Right atrium auricular region (tissue), 2 donors: ENCODE measurements at regions not wholly inside any gene's neighbourhood (a gene's known extent, or its start where the extent isn't known, plus 50 kb on each side); places are given as distances from the start of the nearest gene placed in this dataset.
A peak's percentile ranks its signal among the peaks of the same experiment; 100 is the strongest.

Experiments used
- DNase-seq: peaks from one replicate; pipeline ENCODE4 v3.0.0-alpha.2; 2019; ENCODE audit warnings: low spot score
- H3K27ac ChIP-seq, 2 donors: fragments of 200-600 bp; sonication (generic); 1 replicate in 1 of 2; 2 replicates in 1 of 2; pipeline ENCODE4 v1.5.1; 2016 to 2019
- H3K27me3 ChIP-seq, 2 donors: fragments of 200-600 bp; sonication (generic); one replicate each; pipeline versions ENCODE4 v1.5.1 to v1.6.0; 2017 to 2019
- H3K36me3 ChIP-seq: fragments of 200-600 bp; sonication (generic); one replicate; pipeline ENCODE4 v1.5.1; 2016
- H3K4me1 ChIP-seq, 2 donors: fragments of 200-600 bp; sonication (generic); one replicate each; pipeline versions ENCODE4 v1.5.1 to v1.6.0; 2017 to 2019
- H3K4me3 ChIP-seq, 2 donors: fragments of 200-600 bp; sonication (generic); 1 replicate in 1 of 2; 2 replicates in 1 of 2; pipeline ENCODE4 v1.5.1; 2017 to 2019; ENCODE audit warnings: mild to moderate bottlenecking in 1 of 2, moderate library complexity in 1 of 2
- H3K9me3 ChIP-seq, 2 donors: fragments of 200-600 bp; sonication (generic); one replicate each; pipeline ENCODE4 v1.5.1; 2019
- TF ChIP-seq, protein P1 (sequence below), 2 donors: fragments of 200-600 bp; sonication (generic); IDR thresholded peaks; one replicate each; pipeline ENCODE4 v1.5.1; 2019; ENCODE audit warnings: antibody characterized with exemption in 2 of 2

DNA sequence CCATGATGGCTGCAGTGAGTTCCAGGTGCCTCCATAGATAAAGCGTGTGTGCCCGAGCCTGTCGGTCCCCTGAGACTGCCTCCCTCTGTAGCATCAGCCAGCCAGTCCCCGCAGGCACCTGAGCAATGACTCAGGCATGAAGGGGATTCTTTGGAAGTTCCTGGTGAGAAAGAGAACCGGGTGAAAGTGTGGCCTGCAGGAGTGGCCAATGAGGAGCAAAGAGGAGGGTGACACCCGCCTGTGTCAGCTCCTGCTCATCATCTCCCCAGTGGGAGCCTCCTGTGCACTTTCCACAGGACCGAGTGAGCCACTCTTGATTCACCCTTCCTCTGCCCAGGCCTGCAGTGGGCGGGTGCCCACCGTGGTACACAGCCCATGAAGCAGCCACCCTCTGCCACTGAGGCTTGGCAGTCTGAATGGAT, 71.2 kb upstream of the PTPN1 start:
- peak overlapping the region in 1 of 2 donors; percentile 8 for H3K27ac ChIP-seq
- H3K4me1 ChIP-seq: peaks cover 0 to 18% of the 10 kb centered on the region in 2 donors

GRCh38 chr20:50439539-50440453, 70.4 kb upstream of the PTPN1 start:
- H3K36me3 ChIP-seq: no peaks in the 10 kb centered on the region
- DNase-seq: no peak
- no peaks in the 10 kb centered on the region for H3K27me3 ChIP-seq
- H3K4me1 ChIP-seq: peaks cover 0 to 18% of the 10 kb centered on the region in 2 donors
- H3K27ac ChIP-seq: peak overlapping the region; percentile 50 to 68
- no peaks in the 10 kb centered on the region for H3K9me3 ChIP-seq
- H3K4me3 ChIP-seq: no peak overlapping the region
- TF ChIP-seq, protein P1, sequence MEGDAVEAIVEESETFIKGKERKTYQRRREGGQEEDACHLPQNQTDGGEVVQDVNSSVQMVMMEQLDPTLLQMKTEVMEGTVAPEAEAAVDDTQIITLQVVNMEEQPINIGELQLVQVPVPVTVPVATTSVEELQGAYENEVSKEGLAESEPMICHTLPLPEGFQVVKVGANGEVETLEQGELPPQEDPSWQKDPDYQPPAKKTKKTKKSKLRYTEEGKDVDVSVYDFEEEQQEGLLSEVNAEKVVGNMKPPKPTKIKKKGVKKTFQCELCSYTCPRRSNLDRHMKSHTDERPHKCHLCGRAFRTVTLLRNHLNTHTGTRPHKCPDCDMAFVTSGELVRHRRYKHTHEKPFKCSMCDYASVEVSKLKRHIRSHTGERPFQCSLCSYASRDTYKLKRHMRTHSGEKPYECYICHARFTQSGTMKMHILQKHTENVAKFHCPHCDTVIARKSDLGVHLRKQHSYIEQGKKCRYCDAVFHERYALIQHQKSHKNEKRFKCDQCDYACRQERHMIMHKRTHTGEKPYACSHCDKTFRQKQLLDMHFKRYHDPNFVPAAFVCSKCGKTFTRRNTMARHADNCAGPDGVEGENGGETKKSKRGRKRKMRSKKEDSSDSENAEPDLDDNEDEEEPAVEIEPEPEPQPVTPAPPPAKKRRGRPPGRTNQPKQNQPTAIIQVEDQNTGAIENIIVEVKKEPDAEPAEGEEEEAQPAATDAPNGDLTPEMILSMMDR (IDR thresholded peaks at IDR 0.05): no peak

More for the DNA sequence above, 71.2 kb upstream of the PTPN1 start:
- Histone ChIP-seq H3K36me3 (no peaks in the 10 kb centered on the region), H3K27me3 (no peaks in the 10 kb centered on the region), H3K9me3 (no peaks in the 10 kb centered on the region), H3K4me3 (no peak overlapping the region)
- TF ChIP-seq, protein P1 (IDR thresholded peaks at IDR 0.05): no peak
- DNase-seq: no peak

- Histone ChIP-seq H3K4me1 (peaks cover 0 to 18% of the 10 kb centered on the region in 2 donors), H3K9me3 (no peaks in the 10 kb centered on the region), H3K27me3 (no peaks in the 10 kb centered on the region), H3K36me3 (no peaks in the 10 kb centered on the region), H3K27ac (no peak overlapping the region), H3K4me3 (no peak overlapping the region)
- TF ChIP-seq, protein P1 (IDR thresholded peaks at IDR 0.05): no peak
- no peak for DNase-seq
These were observed 67.7 kb upstream of the PTPN1 start for GRCh38 chr20:50442512-50442911.

GRCh38 chr20:50445354-50446151, 64.6 kb upstream of the PTPN1 start:
- H3K36me3 ChIP-seq: no peaks in the 10 kb centered on the region
- TF ChIP-seq, protein P1 (IDR thresholded peaks at IDR 0.05): no peak
- peaks cover 0 to 24% of the 10 kb centered on the region in 2 donors for H3K4me1 ChIP-seq
- H3K9me3 ChIP-seq: no peaks in the 10 kb centered on the region
- no peak overlapping the region for H3K27ac ChIP-seq
- H3K4me3 ChIP-seq: no peak overlapping the region
- DNase-seq: no peak
- no peaks in the 10 kb centered on the region for H3K27me3 ChIP-seq

DNA sequence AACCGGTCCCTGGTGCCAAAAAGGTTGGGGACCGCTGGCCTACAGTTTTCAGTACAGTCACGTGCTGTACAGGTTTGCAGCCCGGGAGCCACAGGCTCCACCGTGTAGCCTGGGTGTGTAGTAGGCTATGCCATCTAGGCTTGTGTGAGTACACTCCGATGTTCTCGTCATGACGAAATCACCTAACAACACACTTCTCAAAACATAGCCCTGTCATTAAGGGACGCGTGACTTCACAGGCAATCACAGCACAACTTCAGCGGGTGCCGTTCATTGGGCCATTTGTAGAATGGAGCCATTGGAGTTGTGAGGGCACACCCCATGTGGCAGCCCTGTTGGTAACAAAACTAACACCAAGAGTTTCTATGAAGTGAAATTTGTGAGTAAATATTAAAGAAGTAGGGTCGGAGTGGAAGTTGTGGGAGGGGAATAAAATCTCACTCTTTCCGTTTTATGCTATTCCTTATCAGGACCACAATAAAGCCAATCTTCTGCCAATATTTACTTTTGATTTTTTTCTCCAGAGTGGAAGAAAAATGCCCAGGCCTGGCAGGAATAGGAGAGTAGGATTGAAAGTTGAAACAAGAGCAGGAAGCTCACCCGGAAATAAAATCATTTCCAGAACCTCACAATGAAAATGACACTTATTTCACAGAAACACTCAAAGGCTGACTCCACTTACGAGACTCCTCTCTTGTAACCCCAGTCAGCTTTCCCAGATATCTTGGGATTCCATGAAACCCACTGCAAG, 63.7 kb upstream of the PTPN1 start:
- Histone ChIP-seq H3K27ac (no peak overlapping the region), H3K36me3 (no peaks in the 10 kb centered on the region), H3K4me3 (no peak overlapping the region), H3K9me3 (no peaks in the 10 kb centered on the region), H3K27me3 (no peaks in the 10 kb centered on the region), H3K4me1 (peaks cover 0 to 24% of the 10 kb centered on the region in 2 donors)
- DNase-seq: no peak
- TF ChIP-seq, protein P1 (IDR thresholded peaks at IDR 0.05): no peak
